ENCODE measurements at regions not wholly inside any gene's neighbourhood (a gene's known extent, or its start where the extent isn't known, plus 50 kb on each side); places are given as distances from the start of the nearest gene placed in this dataset.

GRCh38 chr20:52804497-52805295 lies 167.5 kb upstream of the TSHZ2 start:
- Histone ChIP-seq H3K27me3 (ENCODE audit: insufficient read depth, low read length) (no peaks in the 10 kb centered on the region), H3K36me3 (ENCODE audit: insufficient read depth, low read length) (no peaks in the 10 kb centered on the region), H3K4me1 (ENCODE audit: insufficient read depth, low read length) (no peaks in the 10 kb centered on the region), H3K9me3 (ENCODE audit: low read length) (no peaks in the 10 kb centered on the region), H3K4me3 (ENCODE audit: low read length) (no peak overlapping the region), H2AFZ (ENCODE audit: low read depth, low read length) (no peak overlapping the region)

- Histone ChIP-seq H3K4me1 (ENCODE audit: insufficient read depth, low read length) (no peaks in the 10 kb centered on the region), H2AFZ (ENCODE audit: low read depth, low read length) (no peak overlapping the region), H3K9me3 (ENCODE audit: low read length) (no peaks in the 10 kb centered on the region), H3K4me3 (ENCODE audit: low read length) (no peak overlapping the region), H3K27me3 (ENCODE audit: insufficient read depth, low read length) (no peaks in the 10 kb centered on the region), H3K36me3 (ENCODE audit: insufficient read depth, low read length) (no peaks in the 10 kb centered on the region)
These were observed 170.5 kb upstream of the TSHZ2 start for GRCh38 chr20:52801628-52802006.

- Histone ChIP-seq H3K9me3 (ENCODE audit: low read length) (no peaks in the 10 kb centered on the region), H3K36me3 (ENCODE audit: insufficient read depth, low read length) (no peaks in the 10 kb centered on the region), H3K4me3 (ENCODE audit: low read length) (no peak overlapping the region), H2AFZ (ENCODE audit: low read depth, low read length) (no peak overlapping the region), H3K27me3 (ENCODE audit: insufficient read depth, low read length) (no peaks in the 10 kb centered on the region), H3K4me1 (ENCODE audit: insufficient read depth, low read length) (no peaks in the 10 kb centered on the region)
These were observed 171.2 kb upstream of the TSHZ2 start for GRCh38 chr20:52800734-52801627.

GRCh38 chr20:52799130-52799529 lies 173.0 kb upstream of the TSHZ2 start:
- no peaks in the 10 kb centered on the region for H3K27me3 ChIP-seq (ENCODE audit: insufficient read depth, low read length)
- no peak overlapping the region for H2AFZ ChIP-seq (ENCODE audit: low read depth, low read length)
- no peaks in the 10 kb centered on the region for H3K4me1 ChIP-seq (ENCODE audit: insufficient read depth, low read length)
- H3K9me3 ChIP-seq (ENCODE audit: low read length) = no peaks in the 10 kb centered on the region
- no peaks in the 10 kb centered on the region for H3K36me3 ChIP-seq (ENCODE audit: insufficient read depth, low read length)
- no peak overlapping the region for H3K4me3 ChIP-seq (ENCODE audit: low read length)

- Histone ChIP-seq H3K27me3 (ENCODE audit: insufficient read depth, low read length) (no peaks in the 10 kb centered on the region), H3K4me1 (ENCODE audit: insufficient read depth, low read length) (no peaks in the 10 kb centered on the region), H3K36me3 (ENCODE audit: insufficient read depth, low read length) (no peaks in the 10 kb centered on the region), H2AFZ (ENCODE audit: low read depth, low read length) (no peak overlapping the region), H3K4me3 (ENCODE audit: low read length) (no peak overlapping the region), H3K9me3 (ENCODE audit: low read length) (no peaks in the 10 kb centered on the region)
These were observed 174.0 kb upstream of the TSHZ2 start for GRCh38 chr20:52798124-52798523.

- Histone ChIP-seq H3K4me1 (ENCODE audit: insufficient read depth, low read length) (no peaks in the 10 kb centered on the region), H2AFZ (ENCODE audit: low read depth, low read length) (no peak overlapping the region), H3K4me3 (ENCODE audit: low read length) (no peak overlapping the region), H3K27me3 (ENCODE audit: insufficient read depth, low read length) (peaks cover 2% of the 10 kb centered on the region), H3K9me3 (ENCODE audit: low read length) (no peaks in the 10 kb centered on the region), H3K36me3 (ENCODE audit: insufficient read depth, low read length) (no peaks in the 10 kb centered on the region)
These were observed 177.3 kb upstream of the TSHZ2 start for GRCh38 chr20:52794853-52795252.

- Histone ChIP-seq H3K4me3 (ENCODE audit: low read length) (no peak overlapping the region), H3K36me3 (ENCODE audit: insufficient read depth, low read length) (no peaks in the 10 kb centered on the region), H3K4me1 (ENCODE audit: insufficient read depth, low read length) (no peaks in the 10 kb centered on the region), H3K9me3 (ENCODE audit: low read length) (no peaks in the 10 kb centered on the region), H3K27me3 (ENCODE audit: insufficient read depth, low read length) (peaks cover 2% of the 10 kb centered on the region), H2AFZ (ENCODE audit: low read depth, low read length) (no peak overlapping the region)
These were observed 178.7 kb upstream of the TSHZ2 start for GRCh38 chr20:52793339-52793963.

GRCh38 chr20:52791091-52791490 lies 181.1 kb upstream of the TSHZ2 start:
- no peak overlapping the region for H3K4me3 ChIP-seq (ENCODE audit: low read length)
- H3K4me1 ChIP-seq (ENCODE audit: insufficient read depth, low read length) = no peaks in the 10 kb centered on the region
- H3K27me3 ChIP-seq (ENCODE audit: insufficient read depth, low read length) = peaks cover 2% of the 10 kb centered on the region
- no peaks in the 10 kb centered on the region for H3K36me3 ChIP-seq (ENCODE audit: insufficient read depth, low read length)
- no peak overlapping the region for H2AFZ ChIP-seq (ENCODE audit: low read depth, low read length)
- H3K9me3 ChIP-seq (ENCODE audit: low read length) = no peaks in the 10 kb centered on the region

- no peak overlapping the region for H3K4me3 ChIP-seq (ENCODE audit: low read length)
- no peak overlapping the region for H2AFZ ChIP-seq (ENCODE audit: low read depth, low read length)
- H3K36me3 ChIP-seq (ENCODE audit: insufficient read depth, low read length) = no peaks in the 10 kb centered on the region
- no peaks in the 10 kb centered on the region for H3K4me1 ChIP-seq (ENCODE audit: insufficient read depth, low read length)
- H3K27me3 ChIP-seq (ENCODE audit: insufficient read depth, low read length) = peaks cover 2% of the 10 kb centered on the region
- no peaks in the 10 kb centered on the region for H3K9me3 ChIP-seq (ENCODE audit: low read length)
These were observed 182.4 kb upstream of the TSHZ2 start for GRCh38 chr20:52789716-52790115.

- H3K9me3 ChIP-seq (ENCODE audit: low read length) = no peaks in the 10 kb centered on the region
- H3K4me3 ChIP-seq (ENCODE audit: low read length) = no peak overlapping the region
- H3K36me3 ChIP-seq (ENCODE audit: insufficient read depth, low read length) = no peaks in the 10 kb centered on the region
- peaks cover 2% of the 10 kb centered on the region for H3K27me3 ChIP-seq (ENCODE audit: insufficient read depth, low read length)
- no peaks in the 10 kb centered on the region for H3K4me1 ChIP-seq (ENCODE audit: insufficient read depth, low read length)
- no peak overlapping the region for H2AFZ ChIP-seq (ENCODE audit: low read depth, low read length)
These were observed 184.2 kb upstream of the TSHZ2 start for GRCh38 chr20:52787962-52788361.

- H3K27me3 ChIP-seq (ENCODE audit: insufficient read depth, low read length) = no peaks in the 10 kb centered on the region
- H3K4me3 ChIP-seq (ENCODE audit: low read length) = no peak overlapping the region
- no peaks in the 10 kb centered on the region for H3K9me3 ChIP-seq (ENCODE audit: low read length)
- H3K4me1 ChIP-seq (ENCODE audit: insufficient read depth, low read length) = no peaks in the 10 kb centered on the region
- H2AFZ ChIP-seq (ENCODE audit: low read depth, low read length) = no peak overlapping the region
- H3K36me3 ChIP-seq (ENCODE audit: insufficient read depth, low read length) = no peaks in the 10 kb centered on the region
These were observed 184.9 kb upstream of the TSHZ2 start for GRCh38 chr20:52787216-52787615.

- Histone ChIP-seq H3K36me3 (ENCODE audit: insufficient read depth, low read length) (no peaks in the 10 kb centered on the region), H3K4me3 (ENCODE audit: low read length) (no peak overlapping the region), H3K4me1 (ENCODE audit: insufficient read depth, low read length) (no peaks in the 10 kb centered on the region), H3K9me3 (ENCODE audit: low read length) (no peaks in the 10 kb centered on the region), H3K27me3 (ENCODE audit: insufficient read depth, low read length) (no peaks in the 10 kb centered on the region), H2AFZ (ENCODE audit: low read depth, low read length) (no peak overlapping the region)
These were observed 186.5 kb upstream of the TSHZ2 start for GRCh38 chr20:52785679-52786078.

- Histone ChIP-seq H3K27me3 (ENCODE audit: insufficient read depth, low read length) (no peaks in the 10 kb centered on the region), H3K4me3 (ENCODE audit: low read length) (no peak overlapping the region), H3K36me3 (ENCODE audit: insufficient read depth, low read length) (no peaks in the 10 kb centered on the region), H3K9me3 (ENCODE audit: low read length) (no peaks in the 10 kb centered on the region), H2AFZ (ENCODE audit: low read depth, low read length) (no peak overlapping the region), H3K4me1 (ENCODE audit: insufficient read depth, low read length) (no peaks in the 10 kb centered on the region)
These were observed 188.4 kb upstream of the TSHZ2 start for GRCh38 chr20:52783769-52784168.
